GM18505 (cell line): ENCODE measurements at regions not wholly inside any gene's neighbourhood (a gene's known extent, or its start where the extent isn't known, plus 50 kb on each side); places are given as distances from the start of the nearest gene placed in this dataset.

Source experiments
- ATAC-seq: cut with Tn5 transposase; IDR thresholded peaks from one replicate; pipeline ENCODE4 v1.9.1; 2021; ENCODE audit not compliant: unreplicated experiment
- POLR2A ChIP-seq: IDR thresholded peaks from 4 replicates; pipeline ENCODE4 v1.6.1; 2011; ENCODE audit warnings: borderline replicate concordance; ENCODE audit not compliant: insufficient read depth, insufficient read length; ENCODE audit errors: extremely low read depth

DNA sequence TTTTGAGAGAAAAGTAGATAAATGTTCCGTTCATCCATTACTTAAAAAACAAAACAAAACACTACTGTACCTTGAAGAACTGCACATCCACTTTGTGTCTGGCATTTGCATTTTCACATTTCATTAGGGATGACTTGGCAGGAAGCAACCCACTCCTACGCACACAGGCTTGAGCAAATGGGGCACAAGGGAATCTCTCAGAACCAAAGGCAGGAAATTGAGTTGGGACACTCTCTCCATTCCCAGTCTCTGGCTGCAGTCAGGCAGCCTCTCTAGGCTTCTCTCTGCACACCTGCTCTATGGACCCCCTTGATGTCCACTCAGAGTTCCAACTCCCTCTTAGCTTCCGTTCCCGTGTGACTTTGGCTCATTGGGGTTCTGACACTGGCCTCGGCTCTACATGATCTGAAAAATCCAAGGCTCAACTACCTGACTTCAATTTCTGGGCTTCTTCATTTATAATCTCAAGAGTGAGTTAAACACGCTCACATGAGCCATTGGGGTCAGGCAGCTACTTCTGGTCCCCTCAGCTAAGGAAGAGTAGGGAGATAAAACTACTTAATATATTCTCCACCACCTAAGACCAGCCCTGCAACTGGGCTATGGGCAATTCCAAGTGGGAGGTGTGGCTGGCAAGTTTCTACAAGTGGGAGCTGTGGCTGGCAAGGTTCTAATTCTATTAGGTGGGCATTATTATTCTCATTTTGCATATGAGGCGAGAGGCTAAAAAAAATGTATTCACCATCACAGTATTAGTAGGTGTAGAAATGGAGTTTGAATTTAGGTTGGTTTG is 251.9 kb downstream of the SOD2 start:
- ATAC-seq = no peak
- TF ChIP-seq POLR2A = no peak

DNA sequence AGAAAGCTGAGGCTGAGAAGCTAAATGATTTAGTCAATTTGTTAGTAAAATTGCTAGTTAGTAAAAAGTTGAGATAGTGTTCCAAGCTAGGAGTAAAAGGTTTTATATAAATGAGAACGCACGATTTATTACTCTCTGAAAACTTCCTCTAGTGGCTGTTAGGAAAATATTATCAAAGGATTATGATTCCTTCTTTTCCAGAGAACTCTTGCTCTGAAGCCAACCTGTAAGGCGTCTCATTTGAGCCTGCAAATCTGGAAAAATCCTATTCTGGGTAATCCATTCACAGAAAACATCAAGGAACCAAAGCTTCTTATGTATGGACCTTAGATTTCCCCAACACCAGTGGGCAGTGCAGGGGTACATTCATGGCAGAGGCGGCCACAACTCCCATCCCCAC is 252.7 kb downstream of the SOD2 start:
- no peak for TF ChIP-seq POLR2A
- no peak for ATAC-seq

DNA sequence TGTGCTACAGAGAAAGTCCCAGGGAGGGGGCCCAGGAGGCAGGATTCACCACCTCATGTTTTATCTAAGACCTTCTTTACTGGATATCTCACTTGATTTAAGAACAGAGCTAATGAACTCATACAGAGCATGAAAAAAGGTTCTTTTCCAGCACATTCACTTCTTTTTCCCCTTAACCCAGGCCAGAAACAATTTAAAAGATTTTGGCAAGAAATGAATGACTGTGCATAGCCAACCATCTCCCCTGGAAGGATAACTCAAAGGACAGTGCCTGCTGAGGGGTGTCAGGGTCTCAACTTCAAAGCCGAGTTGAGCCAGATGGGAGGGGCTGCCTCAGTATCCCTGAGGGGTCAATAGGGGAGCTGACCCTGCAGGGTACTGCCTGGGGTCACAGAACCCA is 253.4 kb downstream of the SOD2 start:
- ATAC-seq = no peak
- TF ChIP-seq POLR2A = no peak

DNA sequence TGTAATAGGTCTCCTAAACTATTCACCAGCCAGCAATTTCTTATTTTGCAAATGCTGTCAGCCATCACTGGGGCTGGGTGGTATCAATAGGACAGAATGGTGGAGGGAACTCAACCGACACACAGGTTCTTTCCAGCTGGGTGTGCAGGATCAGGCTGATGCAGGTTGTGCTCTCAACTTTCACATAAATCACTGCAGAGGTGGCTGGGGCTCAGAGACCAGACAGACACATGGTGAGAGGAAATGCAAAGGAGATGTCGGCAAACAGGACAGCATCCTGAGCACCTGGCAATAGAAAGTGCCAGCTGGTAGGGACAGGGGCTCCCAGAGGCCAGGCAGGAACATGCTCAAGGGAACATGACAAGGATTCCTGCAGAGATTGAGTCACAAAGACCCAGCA is 254.9 kb downstream of the SOD2 start:
- no peak for ATAC-seq
- no peak for TF ChIP-seq POLR2A

DNA sequence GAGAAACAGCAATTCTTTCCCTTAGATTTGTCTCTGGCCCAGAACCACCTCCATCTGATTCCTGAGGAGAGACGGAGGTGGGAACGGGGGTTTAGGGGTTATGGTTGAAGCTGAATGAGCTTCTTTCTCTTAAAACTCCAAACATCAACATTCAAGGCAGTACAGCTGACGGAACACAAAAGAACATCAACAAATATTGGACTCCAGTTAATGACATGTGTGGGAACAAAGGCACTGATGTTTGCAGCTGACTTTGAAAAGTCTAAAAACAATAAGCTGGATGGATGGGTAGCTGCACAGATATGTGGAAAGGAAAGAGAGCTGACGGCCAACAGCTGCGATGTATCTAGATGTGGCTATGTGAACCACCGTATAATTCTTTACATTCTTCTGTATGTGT is 256.5 kb downstream of the SOD2 start:
- no peak for TF ChIP-seq POLR2A
- no peak for ATAC-seq

- no peak for ATAC-seq
- no peak for TF ChIP-seq POLR2A
Measured at GRCh38 chr6:159435701-159436100, 257.3 kb downstream of the SOD2 start.

GRCh38 chr6:159434410-159434809 is 258.6 kb downstream of the SOD2 start:
- no peak for ATAC-seq
- no peak for TF ChIP-seq POLR2A

DNA sequence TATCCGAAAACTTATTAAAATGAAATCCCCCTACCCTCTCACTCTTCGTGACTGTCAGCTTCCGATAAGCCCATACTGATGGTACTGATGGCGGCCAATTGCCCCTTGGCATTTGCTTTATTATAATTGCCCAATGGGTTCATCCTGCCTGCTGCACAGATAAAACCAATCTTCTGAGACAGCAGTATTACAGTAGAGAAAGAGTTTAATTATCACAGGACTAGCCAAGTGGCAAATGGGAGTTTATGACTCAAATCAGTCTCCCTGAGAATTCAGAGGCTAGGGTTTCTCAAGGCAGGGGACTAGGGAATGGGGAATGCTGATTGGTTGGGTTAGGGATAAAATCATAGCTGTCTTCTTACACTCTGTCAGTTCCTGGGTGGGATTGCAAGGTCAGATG is 259.5 kb downstream of the SOD2 start:
- ATAC-seq = no peak
- TF ChIP-seq POLR2A = no peak

DNA sequence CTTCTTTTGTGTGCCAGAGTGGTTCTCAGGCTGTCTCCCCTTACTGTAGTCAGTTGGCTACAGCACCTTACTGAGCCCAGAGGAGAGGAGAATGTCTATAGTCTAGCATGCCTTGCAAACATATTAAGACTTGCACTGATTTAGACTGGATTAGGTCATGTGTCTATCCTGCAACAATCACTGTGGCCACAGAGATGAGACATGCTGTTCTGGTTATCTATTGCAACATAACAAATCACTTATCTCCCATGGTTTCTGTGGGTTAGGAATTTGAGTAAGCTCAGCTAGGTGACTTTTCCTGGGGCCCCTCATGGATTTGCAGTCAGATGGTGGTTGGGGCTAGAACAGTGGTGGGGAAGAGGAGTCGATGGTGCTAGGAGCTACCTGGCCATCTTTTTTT is 261.3 kb downstream of the SOD2 start:
- no peak for TF ChIP-seq POLR2A
- no peak for ATAC-seq

DNA sequence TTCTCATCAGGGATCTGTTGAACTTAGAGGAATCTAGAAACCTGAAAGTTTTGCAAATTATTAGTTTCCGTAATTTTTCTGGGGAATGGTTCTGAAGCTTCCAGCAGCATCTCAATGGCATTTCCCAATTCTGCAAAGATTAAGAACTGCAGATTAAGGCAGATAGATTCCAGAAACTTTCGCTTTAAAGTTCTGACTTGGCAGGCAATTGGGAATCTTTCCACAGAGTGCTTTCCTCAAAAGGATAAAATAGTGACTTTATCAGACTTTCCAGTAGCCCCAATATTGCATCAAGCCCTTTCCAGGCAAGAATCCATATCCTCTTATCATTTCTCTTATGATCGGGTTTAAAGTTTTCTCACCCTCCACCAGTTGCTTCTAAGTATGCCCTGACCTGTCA is 261.1 kb downstream of the FNDC1 start:
- no peak for ATAC-seq

DNA sequence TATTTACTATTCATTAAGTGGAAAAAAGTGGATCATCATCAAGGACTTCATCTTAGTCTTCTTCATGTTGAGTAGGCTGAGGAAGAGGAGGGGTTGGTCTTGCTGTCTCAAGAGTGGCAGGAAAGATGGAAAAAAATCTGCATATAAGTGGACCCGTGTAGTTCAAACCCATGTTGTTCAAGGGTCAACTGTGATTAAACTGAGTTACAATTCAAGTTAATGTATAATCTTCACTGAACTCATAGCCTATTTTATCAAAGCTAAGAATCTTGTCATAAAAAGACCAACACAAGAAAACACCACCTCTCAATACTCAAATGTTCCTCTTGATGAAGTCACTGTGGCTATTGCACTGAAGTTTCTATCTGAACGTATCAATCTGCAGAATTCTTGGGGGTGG is 260.2 kb downstream of the FNDC1 start:
- no peak for TF ChIP-seq POLR2A
- no peak for ATAC-seq

More for the DNA sequence above, 261.1 kb downstream of the FNDC1 start:
- TF ChIP-seq POLR2A = no peak

DNA sequence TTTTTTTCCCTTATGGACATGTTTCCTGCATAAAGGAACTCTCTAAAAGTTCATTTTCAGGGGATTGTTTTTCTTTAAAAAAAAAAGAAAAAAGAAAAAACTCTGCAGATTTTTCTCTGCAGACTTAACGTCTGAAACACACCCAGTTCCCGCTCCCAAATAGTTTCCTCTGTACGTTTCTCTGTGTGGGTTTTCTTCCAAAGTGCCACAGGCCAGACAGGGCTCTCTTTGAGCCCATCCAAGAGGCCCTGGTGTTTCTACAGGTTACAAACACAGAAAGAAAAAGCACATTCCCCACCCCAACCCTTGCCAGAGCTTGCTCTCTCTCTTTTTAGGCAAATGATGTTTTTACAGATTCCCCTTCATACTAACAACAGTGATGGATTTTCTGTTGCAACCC is 258.6 kb downstream of the FNDC1 start:
- TF ChIP-seq POLR2A = no peak
- ATAC-seq = no peak

DNA sequence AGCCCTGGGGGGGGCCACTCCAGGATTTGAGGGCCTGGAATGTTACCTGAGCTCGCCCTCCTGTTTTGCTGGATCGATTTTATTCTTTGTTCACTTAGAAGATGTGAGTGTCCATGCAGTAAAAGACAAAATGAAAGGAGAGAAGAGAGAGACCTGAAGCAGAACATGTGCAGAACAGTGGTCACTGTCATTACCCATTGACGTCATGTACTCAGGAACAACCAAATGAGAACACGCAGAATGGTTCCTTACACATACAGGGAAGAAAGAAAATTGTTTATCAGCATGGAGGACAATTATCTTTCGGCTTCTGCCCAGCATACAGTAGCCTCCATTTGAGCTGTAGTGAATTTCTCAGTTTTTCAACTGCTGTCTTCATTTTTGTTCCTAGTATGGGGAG is 258.1 kb downstream of the FNDC1 start:
- ATAC-seq = no peak
- TF ChIP-seq POLR2A = no peak

DNA sequence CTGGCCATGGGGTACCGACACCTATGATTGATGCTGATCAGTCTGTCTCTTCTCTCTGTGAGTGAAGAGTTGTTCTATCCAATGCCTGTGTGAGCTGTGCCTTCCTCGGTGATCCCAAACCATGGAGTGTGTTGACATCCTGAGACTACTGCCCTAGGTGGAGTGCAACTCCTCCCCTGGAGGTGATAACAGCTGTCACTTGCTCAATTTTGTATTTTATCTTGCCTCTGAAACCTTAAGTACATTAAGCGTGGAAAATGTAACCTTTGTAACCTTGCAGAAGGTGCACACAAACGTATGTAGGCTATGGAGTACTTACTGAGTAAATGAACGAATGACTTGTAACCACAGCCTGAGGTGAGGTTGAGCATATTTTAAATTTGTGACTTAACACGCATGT is 256.2 kb downstream of the FNDC1 start:
- no peak for ATAC-seq
- TF ChIP-seq POLR2A = no peak

GRCh38 chr6:159422041-159422984 is 253.1 kb downstream of the FNDC1 start:
- ATAC-seq = no peak
- no peak for TF ChIP-seq POLR2A

GRCh38 chr6:159421586-159421985 is 252.4 kb downstream of the FNDC1 start:
- no peak for ATAC-seq
- TF ChIP-seq POLR2A = no peak
